Liver (tissue), 3 donors: ENCODE measurements at regions not wholly inside any gene's neighbourhood (a gene's known extent, or its start where the extent isn't known, plus 50 kb on each side); places are given as distances from the start of the nearest gene placed in this dataset.

Experiments used
- ATF3 ChIP-seq: IDR thresholded peaks from 2 replicates; pipeline ENCODE4 v1.6.1; 2016; ENCODE audit warnings: antibody characterized with exemption
- CTCF ChIP-seq: fragments of 150-350 bp; IDR thresholded peaks from 2 replicates; pipeline ENCODE4 v1.5.1; 2017; ENCODE audit warnings: improper control_type of control experiment, low read depth, low read length; ENCODE audit not compliant: missing input control
- GABPA ChIP-seq, 2 donors: IDR thresholded peaks in 1 of 2; conservative IDR thresholded peaks in 1 of 2; 2 replicates each; pipeline ENCODE4 v1.6.1; 2016; ENCODE audit warnings: antibody characterized with exemption in 2 of 2, mild to moderate bottlenecking in 1 of 2, moderate library complexity in 1 of 2
- HNF4A ChIP-seq, 2 donors: conservative IDR thresholded peaks; 2 replicates each; pipeline ENCODE4 v1.6.1; 2016; ENCODE audit warnings: antibody characterized with exemption in 2 of 2, mild to moderate bottlenecking in 2 of 2
- MAX ChIP-seq: IDR thresholded peaks from 2 replicates; pipeline ENCODE4 v1.6.1; 2016; ENCODE audit warnings: antibody characterized with exemption
- REST ChIP-seq: IDR thresholded peaks from 2 replicates; pipeline ENCODE4 v1.6.1; 2016; ENCODE audit warnings: antibody characterized with exemption, mild to moderate bottlenecking
- SP1 ChIP-seq: IDR thresholded peaks from 2 replicates; pipeline ENCODE4 v1.6.1; 2018; ENCODE audit warnings: antibody characterized with exemption, mild to moderate bottlenecking
- TAF1 ChIP-seq: conservative IDR thresholded peaks from 2 replicates; pipeline ENCODE4 v1.6.1; 2016; ENCODE audit warnings: antibody characterized with exemption, mild to moderate bottlenecking
- YY1 ChIP-seq: IDR thresholded peaks from 2 replicates; pipeline ENCODE4 v1.6.1; 2016; ENCODE audit warnings: antibody characterized with exemption, mild to moderate bottlenecking
- donor health status: healthy.
- donor health status: healthy.

DNA sequence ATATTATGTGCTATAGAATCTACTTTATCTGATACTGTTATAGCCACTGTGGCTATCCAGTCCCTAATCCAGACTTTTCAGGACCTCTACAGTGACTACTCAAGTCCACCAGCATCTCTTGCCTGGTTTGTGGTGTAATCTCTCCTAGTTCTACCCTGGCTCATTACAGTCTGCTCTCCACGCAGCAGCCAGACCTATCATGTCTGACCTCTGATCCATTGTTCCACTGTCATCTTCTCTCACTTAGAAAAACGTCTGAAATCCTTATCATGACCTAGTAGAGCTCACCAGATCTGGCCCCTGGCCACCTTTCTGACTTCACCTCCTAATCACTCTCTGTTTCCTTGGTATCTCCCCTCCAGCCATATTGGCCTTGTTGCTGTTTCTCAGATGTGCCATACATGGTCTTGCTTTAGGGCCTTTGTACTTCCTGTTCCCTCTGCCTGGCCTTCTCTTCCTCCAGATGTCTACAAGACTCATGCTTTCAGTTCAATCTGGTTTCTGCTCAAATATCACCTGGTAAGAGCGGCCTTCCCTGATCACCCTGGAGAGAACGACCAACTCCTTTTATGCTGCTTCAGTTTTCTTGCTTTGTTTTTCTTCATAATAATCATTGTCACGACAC, 475.5 kb downstream of the AACS start:
- TF ChIP-seq CTCF = no peak
- TF ChIP-seq MAX = no peak
- TF ChIP-seq HNF4A (conservative IDR thresholded peaks at IDR 0.05) = no peak
- TF ChIP-seq GABPA (IDR thresholded peaks at IDR 0.05 in 1 of 2, conservative IDR thresholded peaks at IDR 0.05 in 1 of 2) = no peak
- TF ChIP-seq SP1 = no peak
- no peak for TF ChIP-seq YY1
- TF ChIP-seq ATF3 = no peak
- no peak for TF ChIP-seq TAF1
- no peak for TF ChIP-seq REST
